WTC11 (cell line): ENCODE measurements at regions not wholly inside any gene's neighbourhood (a gene's known extent, or its start where the extent isn't known, plus 50 kb on each side); places are given as distances from the start of the nearest gene placed in this dataset.

Experiments used
- ATAC-seq: fragments of 200-7000 bp; cut with Tn5 transposase; 2 replicates; pipeline ENCODE4 v1.10.0; 2021; ENCODE audit warnings: mild to moderate bottlenecking, moderate library complexity
- CTCF ChIA-PET: fragments of 300-600 bp; sonication (Branson Sonifier 250); formaldehyde crosslinking; loops from one replicate; lab custom pipeline; 2021; ENCODE audit warnings: antibody characterized with exemption; lab: Charles Lee
- POLR2A ChIA-PET: fragments of 350-600 bp; sonication (Branson Sonifier 250); formaldehyde crosslinking; loops from one replicate; lab custom pipeline; 2021; ENCODE audit warnings: antibody characterized with exemption; lab: Charles Lee
- DNase-seq: peaks from one replicate; pipeline ENCODE4 v3.0.0; 2021; ENCODE audit warnings: low spot score
- H3K27ac Mint-ChIP-seq: 2 replicates; pipeline ENCODE4 v1.8.0; 2021; ENCODE audit warnings: mixed read lengths
- H3K27me3 Mint-ChIP-seq: 2 replicates; pipeline ENCODE4 v1.8.0; 2021; ENCODE audit warnings: low read depth, mild to moderate bottlenecking, moderate library complexity, mixed read lengths
- H3K36me3 Mint-ChIP-seq: 2 replicates; pipeline ENCODE4 v1.8.0; 2021; ENCODE audit warnings: mixed read lengths
- H3K4me1 Mint-ChIP-seq: 2 replicates; pipeline ENCODE4 v1.8.0; 2022; ENCODE audit warnings: mixed read lengths
- H3K4me3 Mint-ChIP-seq: 2 replicates; pipeline ENCODE4 v1.8.0; 2021; ENCODE audit warnings: mild to moderate bottlenecking, moderate library complexity, mixed read lengths
- H3K9me3 Mint-ChIP-seq: 2 replicates; pipeline ENCODE4 v1.8.0; 2021; ENCODE audit warnings: mixed read lengths
- AFF4 ChIP-seq: sonication (generic); formaldehyde crosslinking; IDR thresholded peaks from 2 replicates; pipeline ENCODE4 v1.8.1; 2023; ENCODE audit warnings: mild to moderate bottlenecking, missing genetic modification reagents, borderline replicate concordance
- ATF1 ChIP-seq: sonication (generic); formaldehyde crosslinking; IDR thresholded peaks from 2 replicates; pipeline ENCODE4 v1.8.1; 2023; ENCODE audit warnings: mild to moderate bottlenecking, moderate library complexity, missing genetic modification reagents
- ATF6 ChIP-seq: sonication (generic); formaldehyde crosslinking; IDR thresholded peaks from 2 replicates; pipeline ENCODE4 v1.8.1; 2023; ENCODE audit warnings: mild to moderate bottlenecking, missing genetic modification reagents
- E2F1 ChIP-seq: sonication (generic); formaldehyde crosslinking; IDR thresholded peaks from 2 replicates; pipeline ENCODE4 v1.8.0; 2022; ENCODE audit warnings: mild to moderate bottlenecking, missing genetic modification reagents
- E2F4 ChIP-seq: sonication (generic); formaldehyde crosslinking; IDR thresholded peaks from 2 replicates; pipeline ENCODE4 v1.8.1; 2022; ENCODE audit warnings: low read depth, mild to moderate bottlenecking, moderate library complexity, missing genetic modification reagents, borderline replicate concordance
- ESRRA ChIP-seq: sonication (generic); formaldehyde crosslinking; IDR thresholded peaks from 2 replicates; pipeline ENCODE4 v1.8.1; 2022; ENCODE audit warnings: mild to moderate bottlenecking, missing genetic modification reagents, borderline replicate concordance
- ETV6 ChIP-seq: sonication (generic); formaldehyde crosslinking; IDR thresholded peaks from 2 replicates; pipeline ENCODE4 v1.8.1; 2022; ENCODE audit warnings: mild to moderate bottlenecking, missing genetic modification reagents
- FOXJ3 ChIP-seq: sonication (generic); formaldehyde crosslinking; IDR thresholded peaks from 2 replicates; pipeline ENCODE4 v1.9.0; 2021; ENCODE audit warnings: missing genetic modification reagents, mild to moderate bottlenecking, borderline replicate concordance
- NFATC4 ChIP-seq: fragments of 250-450 bp; sonication (Bioruptor Pico); IDR thresholded peaks from 2 replicates; pipeline ENCODE4 v1.9.0; 2021; ENCODE audit warnings: mild to moderate bottlenecking
- PRDM15 ChIP-seq: sonication (generic); formaldehyde crosslinking; IDR thresholded peaks from 2 replicates; pipeline ENCODE4 v1.8.0; 2022; ENCODE audit warnings: missing genetic modification reagents
- RORB ChIP-seq: fragments of 250-450 bp; sonication (Bioruptor Pico); IDR thresholded peaks from 2 replicates; pipeline ENCODE4 v1.9.0; 2021; ENCODE audit warnings: mild to moderate bottlenecking
- SMAD3 ChIP-seq: sonication (generic); formaldehyde crosslinking; IDR thresholded peaks from 2 replicates; pipeline ENCODE4 v1.8.0; 2022; ENCODE audit warnings: missing genetic modification reagents, mild to moderate bottlenecking, borderline replicate concordance
- SMAD4 ChIP-seq: sonication (generic); formaldehyde crosslinking; IDR thresholded peaks from 2 replicates; pipeline ENCODE4 v1.8.0; 2022; ENCODE audit warnings: mild to moderate bottlenecking, missing genetic modification reagents
- TEAD4 ChIP-seq: sonication (generic); formaldehyde crosslinking; IDR thresholded peaks from 2 replicates; pipeline ENCODE4 v1.8.0; 2022; ENCODE audit warnings: mild to moderate bottlenecking, missing genetic modification reagents
- ZMAT4 ChIP-seq: fragments of 250-450 bp; sonication (Bioruptor Pico); IDR thresholded peaks from 2 replicates; pipeline ENCODE4 v1.9.0; 2021; ENCODE audit warnings: mild to moderate bottlenecking
- ZNF138 ChIP-seq: sonication (generic); formaldehyde crosslinking; conservative IDR thresholded peaks from 2 replicates; pipeline ENCODE4 v1.8.1; 2022; ENCODE audit warnings: mild to moderate bottlenecking, moderate library complexity, missing genetic modification reagents
- ZNF263 ChIP-seq: sonication (generic); formaldehyde crosslinking; IDR thresholded peaks from 2 replicates; pipeline ENCODE4 v1.8.1; 2022; ENCODE audit warnings: low read depth, mild to moderate bottlenecking, moderate library complexity, missing genetic modification reagents
- ZNF396 ChIP-seq: fragments of 250-450 bp; sonication (Bioruptor Pico); IDR thresholded peaks from 2 replicates; pipeline ENCODE4 v1.8.0; 2021; ENCODE audit warnings: mild to moderate bottlenecking, moderate library complexity, borderline replicate concordance
- ZSCAN18 ChIP-seq: fragments of 250-450 bp; sonication (Bioruptor Pico); IDR thresholded peaks from 2 replicates; pipeline ENCODE4 v2.1.2; 2022; ENCODE audit warnings: mild to moderate bottlenecking, moderate library complexity

- Mint-ChIP-seq H3K4me3 (no peak overlapping the region), H3K4me1 (peaks cover 6% of the 10 kb centered on the region; the same call in 1 of the 2 replicates), H3K9me3 (peaks cover 21% of the 10 kb centered on the region), H3K27me3 (peaks cover 3% of the 10 kb centered on the region)
- CTCF ChIA-PET, result no interaction called here
- no peak for ATAC-seq
- no peak for TF ChIP-seq ESRRA
- no peak for TF ChIP-seq ATF6
- no peak for TF ChIP-seq RORB (CRISPR knock-in tag)
- no peak for TF ChIP-seq ATF1 (CRISPR knock-in tag)
- no peak for TF ChIP-seq AFF4 (CRISPR knock-in tag)
- no peak for TF ChIP-seq ZMAT4 (CRISPR knock-in tag)
- no peak for TF ChIP-seq FOXJ3 (CRISPR knock-in tag)
- TF ChIP-seq E2F1 (CRISPR knock-in tag), result no peak
- TF ChIP-seq E2F4, result no peak
- TF ChIP-seq ZNF138, result no peak
- TF ChIP-seq, all 79 proteins: peak for 0
- peaks cover 18% of the 10 kb centered on the region for H3K36me3 Mint-ChIP-seq
- POLR2A ChIA-PET, result no interaction called here
- no peak overlapping the region for H3K27ac Mint-ChIP-seq
- DNase-seq, result no peak
These were observed 103.1 kb downstream of the BMS1 start for GRCh38 chr10:42885491-42886270.

- Mint-ChIP-seq H3K9me3 (peaks cover 5% of the 10 kb centered on the region), H3K4me3 (no peak overlapping the region), H3K36me3 (peaks cover 4% of the 10 kb centered on the region), H3K27ac (no peak overlapping the region), H3K27me3 (no peaks in the 10 kb centered on the region), H3K4me1 (peaks cover 4% of the 10 kb centered on the region; the same call in 1 of the 2 replicates)
- CTCF ChIA-PET, result interaction anchor here (0.6 kb wide), 1 partner anchor 304 kb away, joined by 4 read pairs; no protein-coding TSS in a partner anchor
- no peak for ATAC-seq
- no peak for DNase-seq
- POLR2A ChIA-PET, result no interaction called here
- no peak for TF ChIP-seq ZNF263
- no peak for TF ChIP-seq SMAD4
- TF ChIP-seq ZNF396, result no peak
- TF ChIP-seq ETV6, result no peak
- no peak for TF ChIP-seq SMAD3 (CRISPR knock-in tag)
- no peak for TF ChIP-seq ZSCAN18 (CRISPR knock-in tag)
- no peak for TF ChIP-seq TEAD4
- no peak for TF ChIP-seq PRDM15 (CRISPR knock-in tag)
- no peak for TF ChIP-seq NFATC4 (CRISPR knock-in tag)
These were observed 105.3 kb downstream of the BMS1 start for GRCh38 chr10:42887734-42888503.
